Neutrophil (primary cell): ENCODE measurements at regions not wholly inside any gene's neighbourhood (a gene's known extent, or its start where the extent isn't known, plus 50 kb on each side); places are given as distances from the start of the nearest gene placed in this dataset.

ENCODE experiments used
- H3K27ac ChIP-seq: fragments of 200-600 bp; sonication (generic); 2 replicates; pipeline ENCODE4 v1.5.1; 2016; ENCODE audit warnings: mild to moderate bottlenecking, moderate library complexity
- H3K27me3 ChIP-seq: fragments of 200-600 bp; sonication (generic); 2 replicates; pipeline ENCODE4 v1.6.0; 2016; ENCODE audit warnings: mild to moderate bottlenecking
- H3K36me3 ChIP-seq: fragments of 200-600 bp; sonication (generic); 2 replicates; pipeline ENCODE4 v1.5.1; 2017
- H3K4me1 ChIP-seq, 2 experiments: fragments of 200-600 bp in 1 of 2; sonication (generic) in 1 of 2; 1 replicate in 1 of 2; 2 replicates in 1 of 2; pipeline versions ENCODE4 v1.5.1 to v1.6.1; 2013 to 2016; ENCODE audit warnings: low read depth in 1 of 2, low read length in 1 of 2, mild to moderate bottlenecking in 1 of 2, moderate library complexity in 1 of 2; ENCODE audit not compliant: control insufficient read depth in 1 of 2, insufficient read depth in 1 of 2
- H3K4me3 ChIP-seq, 2 experiments: fragments of 200-600 bp in 1 of 2; sonication (generic) in 1 of 2; 1 replicate in 1 of 2; 2 replicates in 1 of 2; pipeline ENCODE4 v1.5.1; 2013 to 2016; ENCODE audit warnings: low read depth in 1 of 2, low read length in 1 of 2, mild to moderate bottlenecking in 1 of 2, moderate library complexity in 1 of 2
- H3K9me3 ChIP-seq: fragments of 200-600 bp; sonication (generic); 2 replicates; pipeline ENCODE4 v1.5.1; 2016
- CTCF ChIP-seq: fragments of 200-600 bp; sonication (generic); IDR thresholded peaks from 2 replicates; pipeline ENCODE4 v1.5.1; 2016; ENCODE audit warnings: antibody characterized with exemption

GRCh38 chr2:45337481-45337880 lies 273.6 kb downstream of the SRBD1 start:
- Histone ChIP-seq H3K4me3 (no peak overlapping the region), H3K36me3 (no peaks in the 10 kb centered on the region), H3K27me3 (no peaks in the 10 kb centered on the region), H3K9me3 (no peaks in the 10 kb centered on the region), H3K27ac (no peak overlapping the region), H3K4me1 (no peaks in the 10 kb centered on the region)
- TF ChIP-seq CTCF = no peak

GRCh38 chr2:45334205-45334604 lies 276.9 kb downstream of the SRBD1 start:
- no peak overlapping the region for H3K4me3 ChIP-seq

GRCh38 chr2:45332567-45332966 lies 278.5 kb downstream of the SRBD1 start:
- no peak for TF ChIP-seq CTCF
- Histone ChIP-seq H3K4me3 (no peak overlapping the region), H3K4me1 (no peaks in the 10 kb centered on the region), H3K36me3 (no peaks in the 10 kb centered on the region), H3K27ac (no peak overlapping the region), H3K9me3 (no peaks in the 10 kb centered on the region), H3K27me3 (no peaks in the 10 kb centered on the region)

More at GRCh38 chr2:45334205-45334604, 276.9 kb downstream of the SRBD1 start:
- no peaks in the 10 kb centered on the region for H3K36me3 ChIP-seq
- H3K27ac ChIP-seq = no peak overlapping the region
- no peaks in the 10 kb centered on the region for H3K9me3 ChIP-seq
- no peaks in the 10 kb centered on the region for H3K4me1 ChIP-seq
- no peak for TF ChIP-seq CTCF
- H3K27me3 ChIP-seq = no peaks in the 10 kb centered on the region

- Histone ChIP-seq H3K4me1 (no peaks in the 10 kb centered on the region), H3K27me3 (no peaks in the 10 kb centered on the region), H3K9me3 (no peaks in the 10 kb centered on the region), H3K4me3 (no peak overlapping the region), H3K27ac (no peak overlapping the region), H3K36me3 (no peaks in the 10 kb centered on the region)
- TF ChIP-seq CTCF = no peak
Observed at GRCh38 chr2:45332094-45332493, 279.0 kb downstream of the SRBD1 start.

GRCh38 chr2:45331410-45331786 lies 279.7 kb downstream of the SRBD1 start:
- Histone ChIP-seq H3K27me3 (no peaks in the 10 kb centered on the region), H3K36me3 (no peaks in the 10 kb centered on the region), H3K4me3 (no peak overlapping the region), H3K4me1 (no peaks in the 10 kb centered on the region), H3K9me3 (no peaks in the 10 kb centered on the region), H3K27ac (no peak overlapping the region)
- no peak for TF ChIP-seq CTCF
